ENCODE measurements at regions not wholly inside any gene's neighbourhood (a gene's known extent, or its start where the extent isn't known, plus 50 kb on each side); places are given as distances from the start of the nearest gene placed in this dataset.

- ATAC-seq: no peak
- TF ChIP-seq ESRRG (CRISPR knock-in tag; IDR thresholded peaks at IDR 0.05): no peak
- TF ChIP-seq ZNF8 (CRISPR knock-in tag; IDR thresholded peaks at IDR 0.05): no peak
- TF ChIP-seq SNAI2 (CRISPR knock-in tag; IDR thresholded peaks at IDR 0.05): no peak
- TF ChIP-seq ARNTL (CRISPR knock-in tag; IDR thresholded peaks at IDR 0.05; ENCODE audit: borderline replicate concordance, low read depth): no peak
- TF ChIP-seq TSHZ2 (CRISPR knock-in tag; IDR thresholded peaks at IDR 0.05): no peak
- TF ChIP-seq ZFP3 (CRISPR knock-in tag; IDR thresholded peaks at IDR 0.05): no peak
- TF ChIP-seq, protein P1, sequence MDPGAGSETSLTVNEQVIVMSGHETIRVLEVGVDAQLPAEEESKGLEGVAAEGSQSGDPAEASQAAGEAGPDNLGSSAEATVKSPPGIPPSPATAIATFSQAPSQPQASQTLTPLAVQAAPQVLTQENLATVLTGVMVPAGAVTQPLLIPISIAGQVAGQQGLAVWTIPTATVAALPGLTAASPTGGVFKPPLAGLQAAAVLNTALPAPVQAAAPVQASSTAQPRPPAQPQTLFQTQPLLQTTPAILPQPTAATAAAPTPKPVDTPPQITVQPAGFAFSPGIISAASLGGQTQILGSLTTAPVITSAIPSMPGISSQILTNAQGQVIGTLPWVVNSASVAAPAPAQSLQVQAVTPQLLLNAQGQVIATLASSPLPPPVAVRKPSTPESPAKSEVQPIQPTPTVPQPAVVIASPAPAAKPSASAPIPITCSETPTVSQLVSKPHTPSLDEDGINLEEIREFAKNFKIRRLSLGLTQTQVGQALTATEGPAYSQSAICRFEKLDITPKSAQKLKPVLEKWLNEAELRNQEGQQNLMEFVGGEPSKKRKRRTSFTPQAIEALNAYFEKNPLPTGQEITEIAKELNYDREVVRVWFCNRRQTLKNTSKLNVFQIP (CRISPR knock-in tag; IDR thresholded peaks at IDR 0.05; ENCODE audit: borderline replicate concordance, low read depth): no peak
- no peak for TF ChIP-seq OSR1 (CRISPR knock-in tag; IDR thresholded peaks at IDR 0.05)
- TF ChIP-seq CSDC2 (CRISPR knock-in tag; IDR thresholded peaks at IDR 0.05): no peak
- no peak for TF ChIP-seq RARB (CRISPR knock-in tag; IDR thresholded peaks at IDR 0.05)
- TF ChIP-seq, protein P2, sequence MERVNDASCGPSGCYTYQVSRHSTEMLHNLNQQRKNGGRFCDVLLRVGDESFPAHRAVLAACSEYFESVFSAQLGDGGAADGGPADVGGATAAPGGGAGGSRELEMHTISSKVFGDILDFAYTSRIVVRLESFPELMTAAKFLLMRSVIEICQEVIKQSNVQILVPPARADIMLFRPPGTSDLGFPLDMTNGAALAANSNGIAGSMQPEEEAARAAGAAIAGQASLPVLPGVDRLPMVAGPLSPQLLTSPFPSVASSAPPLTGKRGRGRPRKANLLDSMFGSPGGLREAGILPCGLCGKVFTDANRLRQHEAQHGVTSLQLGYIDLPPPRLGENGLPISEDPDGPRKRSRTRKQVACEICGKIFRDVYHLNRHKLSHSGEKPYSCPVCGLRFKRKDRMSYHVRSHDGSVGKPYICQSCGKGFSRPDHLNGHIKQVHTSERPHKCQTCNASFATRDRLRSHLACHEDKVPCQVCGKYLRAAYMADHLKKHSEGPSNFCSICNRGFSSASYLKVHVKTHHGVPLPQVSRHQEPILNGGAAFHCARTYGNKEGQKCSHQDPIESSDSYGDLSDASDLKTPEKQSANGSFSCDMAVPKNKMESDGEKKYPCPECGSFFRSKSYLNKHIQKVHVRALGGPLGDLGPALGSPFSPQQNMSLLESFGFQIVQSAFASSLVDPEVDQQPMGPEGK (CRISPR knock-in tag; IDR thresholded peaks at IDR 0.05; ENCODE audit: borderline replicate concordance): no peak
- no peak for TF ChIP-seq ZC3H10 (CRISPR knock-in tag; IDR thresholded peaks at IDR 0.05)
- no peak for TF ChIP-seq TCF4 (CRISPR knock-in tag; IDR thresholded peaks at IDR 0.05; ENCODE audit: borderline replicate concordance)
- TF ChIP-seq ISL1 (CRISPR knock-in tag; IDR thresholded peaks at IDR 0.05): no peak
Measured at GRCh38 chrX:113548308-113549015, 707.8 kb upstream of the AMOT start.

- TF ChIP-seq CSDC2 (CRISPR knock-in tag; IDR thresholded peaks at IDR 0.05) (no peak), BACH2 (CRISPR knock-in tag; IDR thresholded peaks at IDR 0.05; ENCODE audit: borderline replicate concordance) (no peak), ESRRG (CRISPR knock-in tag; IDR thresholded peaks at IDR 0.05) (no peak), ZNF8 (CRISPR knock-in tag; IDR thresholded peaks at IDR 0.05) (no peak), ZNF565 (CRISPR knock-in tag; conservative IDR thresholded peaks at IDR 0.05; ENCODE audit: low read depth) (no peak), ISL1 (CRISPR knock-in tag; IDR thresholded peaks at IDR 0.05) (no peak), ZFP30 (CRISPR knock-in tag; IDR thresholded peaks at IDR 0.05) (no peak), TOX (CRISPR knock-in tag; IDR thresholded peaks at IDR 0.05; ENCODE audit: borderline replicate concordance) (no peak), TCF4 (CRISPR knock-in tag; IDR thresholded peaks at IDR 0.05; ENCODE audit: borderline replicate concordance) (no peak), CSRNP3 (CRISPR knock-in tag; IDR thresholded peaks at IDR 0.05) (no peak), TSHZ2 (CRISPR knock-in tag; IDR thresholded peaks at IDR 0.05) (no peak), ZC3H10 (CRISPR knock-in tag; IDR thresholded peaks at IDR 0.05) (no peak), ARNTL (CRISPR knock-in tag; IDR thresholded peaks at IDR 0.05; ENCODE audit: borderline replicate concordance, low read depth) (no peak), SNAI2 (CRISPR knock-in tag; IDR thresholded peaks at IDR 0.05) (no peak), PPARA (CRISPR knock-in tag; IDR thresholded peaks at IDR 0.05; ENCODE audit: borderline replicate concordance) (no peak), OSR1 (CRISPR knock-in tag; IDR thresholded peaks at IDR 0.05) (no peak), CREB5 (CRISPR knock-in tag; IDR thresholded peaks at IDR 0.05; ENCODE audit: low read depth) (no peak), ZNF70 (CRISPR knock-in tag; IDR thresholded peaks at IDR 0.05) (no peak)
- TF ChIP-seq, protein P1 (CRISPR knock-in tag; IDR thresholded peaks at IDR 0.05; ENCODE audit: borderline replicate concordance, low read depth): no peak
- no peak for ATAC-seq
Measured at GRCh38 chrX:113545040-113545439, 704.4 kb upstream of the AMOT start.

Measured in SK-N-SH treated with all-trans-retinoic acid at 6 μM for 48 hours (cell line).